Common myeloid progenitor, CD34-positive (primary cell): ENCODE measurements at regions not wholly inside any gene's neighbourhood (a gene's known extent, or its start where the extent isn't known, plus 50 kb on each side); places are given as distances from the start of the nearest gene placed in this dataset.
"Not testable (repeated sequence)": the region's sequence is repeated elsewhere in the genome, so short reads cannot be mapped to it uniquely, and the experiment has no call there.

ENCODE experiments used
- CTCF ChIA-PET: fragments of 350-600 bp; sonication (Branson Sonifier 250); formaldehyde crosslinking; loops from one replicate; lab custom pipeline; 2021; ENCODE audit warnings: antibody characterized with exemption; lab: Charles Lee
- POLR2A ChIA-PET: fragments of 350-600 bp; sonication (Branson Sonifier 250); formaldehyde crosslinking; loops from one replicate; lab custom pipeline; 2021; ENCODE audit warnings: antibody characterized with exemption; lab: Charles Lee
- DNase-seq, 3 donors: peaks; one replicate each; pipeline versions ENCODE4 v3.0.0 to v3.0.0-alpha.2; 2013
- H3K27ac ChIP-seq, 2 experiments: 1 replicate in 1 of 2; 2 replicates in 1 of 2; pipeline ENCODE4 v1.7.0; 2013; ENCODE audit warnings: inconsistent platforms in 2 of 2, low read length in 2 of 2, mild to moderate bottlenecking in 2 of 2, low read depth in 1 of 2, moderate library complexity in 1 of 2; ENCODE audit not compliant: severe bottlenecking in 2 of 2, insufficient read depth in 1 of 2, poor library complexity in 1 of 2
- H3K27me3 ChIP-seq, 5 experiments: replicated peaks in 2 of 5; 1 replicate in 3 of 5; 2 replicates in 2 of 5; pipeline versions ENCODE4 v1.6.1 to v1.7.0; 2013; ENCODE audit warnings: low read length in 4 of 5, mild to moderate bottlenecking in 2 of 5, moderate library complexity in 2 of 5, inconsistent platforms in 1 of 5; ENCODE audit not compliant: insufficient read depth in 5 of 5, control insufficient read depth in 4 of 5
- H3K36me3 ChIP-seq, 4 experiments: 1 replicate in 2 of 4; 2 replicates in 2 of 4; pipeline versions ENCODE4 v1.6.1 to v1.7.0; 2013; ENCODE audit warnings: low read length in 3 of 4, control low read depth in 1 of 4, mild to moderate bottlenecking in 1 of 4; ENCODE audit not compliant: control insufficient read depth in 4 of 4, insufficient read depth in 4 of 4
- H3K4me1 ChIP-seq, 4 experiments: 1 replicate in 3 of 4; 2 replicates in 1 of 4; pipeline versions ENCODE4 v1.6.1 to v1.7.1; 2013; ENCODE audit warnings: low read length in 3 of 4, mild to moderate bottlenecking in 3 of 4, control low read depth in 1 of 4, inconsistent platforms in 1 of 4, moderate library complexity in 1 of 4; ENCODE audit not compliant: control insufficient read depth in 4 of 4, insufficient read depth in 4 of 4; ENCODE audit errors: control extremely low read depth in 1 of 4
- H3K4me3 ChIP-seq, 7 experiments: 1 replicate in 4 of 7; 2 replicates in 3 of 7; pipeline versions ENCODE4 v1.5.1 to v1.7.0; 2013; ENCODE audit warnings: mild to moderate bottlenecking in 7 of 7, low read length in 6 of 7, moderate library complexity in 6 of 7, inconsistent platforms in 2 of 7, low read depth in 2 of 7, control low read depth in 1 of 7; ENCODE audit not compliant: insufficient read depth in 4 of 7, control insufficient read depth in 1 of 7; ENCODE audit errors: extremely low read depth in 1 of 7
- H3K9me3 ChIP-seq, 5 experiments: 1 replicate in 4 of 5; 2 replicates in 1 of 5; pipeline versions ENCODE4 v1.6.1 to v1.7.1; 2013; ENCODE audit warnings: low read length in 4 of 5, mild to moderate bottlenecking in 2 of 5, inconsistent platforms in 1 of 5, low read depth in 1 of 5, moderate library complexity in 1 of 5; ENCODE audit not compliant: control insufficient read depth in 4 of 5, insufficient read depth in 2 of 5; ENCODE audit errors: control extremely low read depth in 1 of 5
- WGBS: methylation state at CpG from one replicate; pipeline ENCODE4 v1.1.5; 2013; ENCODE audit not compliant: insufficient coverage; 5-methylcytosine and 5-hydroxymethylcytosine counted together

GRCh38 chr10:85377029-85377806 is 989.4 kb downstream of the GRID1 start:
- POLR2A ChIA-PET: no interaction called here
- H3K27me3 ChIP-seq: no peaks in the 10 kb centered on the region
- 84% methylated on average over 9 of the region's 10 CpGs for WGBS
- no peaks in the 10 kb centered on the region for H3K36me3 ChIP-seq
- no peaks in the 10 kb centered on the region for H3K9me3 ChIP-seq
- DNase-seq: no peak
- no peak overlapping the region for H3K4me3 ChIP-seq
- H3K27ac ChIP-seq: no peak overlapping the region
- H3K4me1 ChIP-seq: no peaks in the 10 kb centered on the region
- CTCF ChIA-PET: no interaction called here

DNA sequence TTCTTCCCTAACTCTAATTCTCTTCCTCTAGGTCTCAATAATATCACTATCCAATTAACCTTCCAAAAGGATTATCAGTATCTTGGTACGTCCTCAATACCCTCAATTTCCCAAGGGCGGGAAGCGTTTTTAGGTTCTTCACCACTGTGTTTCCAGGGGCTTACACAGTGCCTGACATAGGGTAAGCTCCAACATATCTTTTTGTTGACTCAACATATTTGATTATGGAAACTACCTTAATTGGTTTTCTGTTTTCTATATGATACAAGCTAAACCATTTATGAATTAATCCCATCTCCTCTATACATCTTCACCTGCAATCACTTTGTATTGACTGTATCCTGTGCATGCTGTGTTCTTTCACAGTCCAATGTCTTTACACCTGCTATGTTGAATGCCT is 987.3 kb downstream of the GRID1 start:
- Histone ChIP-seq H3K27ac (no peak overlapping the region), H3K9me3 (no peaks in the 10 kb centered on the region), H3K36me3 (no peaks in the 10 kb centered on the region), H3K4me3 (no peak overlapping the region), H3K27me3 (no peaks in the 10 kb centered on the region), H3K4me1 (no peaks in the 10 kb centered on the region)
- 88% methylated on average over 1 of the region's 3 CpGs for WGBS
- POLR2A ChIA-PET: no interaction called here
- DNase-seq: no peak
- CTCF ChIA-PET: no interaction called here

- no peak for DNase-seq
- Histone ChIP-seq H3K9me3 (no peaks in the 10 kb centered on the region), H3K27ac (no peak overlapping the region), H3K36me3 (no peaks in the 10 kb centered on the region), H3K4me1 (no peaks in the 10 kb centered on the region), H3K4me3 (no peak overlapping the region), H3K27me3 (no peaks in the 10 kb centered on the region)
- CTCF ChIA-PET: no interaction called here
- POLR2A ChIA-PET: no interaction called here
- WGBS: no CpG with 5 or more reads among the region's 1 CpG
These were observed 965.5 kb downstream of the GRID1 start for GRCh38 chr10:85400981-85401695.

DNA sequence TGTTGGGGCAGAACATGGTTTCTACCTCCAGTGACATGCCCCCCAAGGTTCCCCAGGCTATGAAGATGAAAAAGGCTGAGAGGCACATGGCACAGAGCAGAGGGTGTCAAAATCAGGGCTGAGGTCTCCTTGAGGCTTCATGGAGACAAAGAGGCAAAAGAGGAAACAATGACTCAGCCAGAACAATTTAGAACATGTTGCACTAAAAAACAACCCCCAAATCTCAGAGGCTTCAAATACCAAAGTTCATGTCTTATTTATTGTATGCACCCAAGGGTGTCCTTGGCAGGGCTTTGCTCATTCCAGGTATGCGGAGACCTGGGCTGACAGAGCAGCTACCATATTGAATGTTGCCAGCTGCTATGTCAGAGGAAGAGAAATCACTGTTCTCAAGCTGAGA is 964.1 kb downstream of the GRID1 start:
- no peaks in the 10 kb centered on the region for H3K36me3 ChIP-seq
- no peaks in the 10 kb centered on the region for H3K4me1 ChIP-seq
- H3K9me3 ChIP-seq: no peaks in the 10 kb centered on the region
- ChIA-PET POLR2A (no interaction called here), CTCF (interaction anchor here (0.6 kb wide), 1 partner anchor 576 kb away, joined by 4 read pairs; no protein-coding TSS in a partner anchor)
- 100% methylated on average over 1 of the region's 1 CpG for WGBS
- no peak for DNase-seq
- no peaks in the 10 kb centered on the region for H3K27me3 ChIP-seq
- H3K4me3 ChIP-seq: no peak overlapping the region
- no peak overlapping the region for H3K27ac ChIP-seq

DNA sequence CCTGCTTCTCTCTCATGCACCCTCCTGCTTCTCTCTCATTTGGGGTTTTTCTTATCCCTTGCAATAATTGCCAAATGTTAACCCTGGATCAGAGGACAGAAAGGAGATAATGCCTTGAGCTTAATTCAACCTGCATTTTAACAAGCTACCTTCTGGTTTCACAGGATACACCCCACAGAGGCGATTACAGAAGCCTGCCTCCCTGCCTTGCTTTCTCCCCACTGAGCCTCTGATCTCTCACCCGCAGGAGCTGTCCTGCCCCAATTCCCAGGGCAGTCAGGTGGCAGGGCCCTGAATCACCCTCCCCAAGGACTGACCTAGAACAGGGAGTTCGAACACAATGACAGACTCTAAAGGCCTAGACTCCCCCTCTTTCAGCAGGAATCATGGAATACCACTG is 959.5 kb downstream of the GRID1 start:
- peaks cover 0 to 2% (median 0%) of the 10 kb centered on the region in 5 experiments for H3K9me3 ChIP-seq
- ChIA-PET POLR2A (no interaction called here), CTCF (no interaction called here)
- DNase-seq: no peak
- no peaks in the 10 kb centered on the region for H3K36me3 ChIP-seq
- H3K4me3 ChIP-seq: no peak overlapping the region
- no peaks in the 10 kb centered on the region for H3K4me1 ChIP-seq
- H3K27me3 ChIP-seq: no peaks in the 10 kb centered on the region
- H3K27ac ChIP-seq: no peak overlapping the region
- WGBS: 55% methylated on average over 2 of the region's 3 CpGs

DNA sequence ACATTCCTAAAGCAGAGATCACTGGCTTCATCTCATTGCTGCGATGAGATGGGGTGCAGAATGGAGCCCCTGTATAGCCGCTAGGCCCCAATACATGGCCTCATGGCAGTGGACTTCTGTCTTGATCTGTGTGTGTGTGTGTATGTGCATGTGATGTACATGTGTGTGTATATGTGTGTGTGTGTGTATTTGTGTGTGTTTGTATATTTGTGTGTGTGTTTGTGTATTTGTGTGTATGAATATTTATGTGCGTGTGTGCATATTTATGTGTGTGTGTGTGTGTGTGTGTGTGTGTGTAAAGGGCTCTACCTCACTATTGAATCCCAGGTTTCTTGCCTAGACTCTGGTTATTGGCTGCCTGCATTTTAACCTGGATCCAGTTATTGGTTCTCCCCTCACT is 958.2 kb downstream of the GRID1 start:
- POLR2A ChIA-PET: no interaction called here
- CTCF ChIA-PET: no interaction called here
- H3K27ac ChIP-seq: no peak overlapping the region
- no peaks in the 10 kb centered on the region for H3K4me1 ChIP-seq
- H3K36me3 ChIP-seq: no peaks in the 10 kb centered on the region
- no peaks in the 10 kb centered on the region for H3K27me3 ChIP-seq
- H3K9me3 ChIP-seq: peaks cover 0 to 2% (median 0%) of the 10 kb centered on the region in 5 experiments
- H3K4me3 ChIP-seq: no peak overlapping the region
- no CpG with 5 or more reads among the region's 3 CpGs for WGBS
- DNase-seq: no peak

GRCh38 chr10:85410586-85410985 is 956.0 kb downstream of the GRID1 start:
- H3K27me3 ChIP-seq, DNase-seq, POLR2A ChIA-PET, H3K27ac ChIP-seq, H3K4me1 ChIP-seq, CTCF ChIA-PET, H3K4me3 ChIP-seq, H3K36me3 ChIP-seq, H3K9me3 ChIP-seq: not testable (repeated sequence)
- WGBS: 73% methylated on average over 2 of the region's 3 CpGs
